Renal cortical epithelial cell (primary cell): ENCODE measurements at regions not wholly inside any gene's neighbourhood (a gene's known extent, or its start where the extent isn't known, plus 50 kb on each side); places are given as distances from the start of the nearest gene placed in this dataset.
A peak's percentile ranks its signal among the peaks of the same experiment; 100 is the strongest.
"Not testable (repeated sequence)": the region's sequence is repeated elsewhere in the genome, so short reads cannot be mapped to it uniquely, and the experiment has no call there.

Source experiments
- DNase-seq: peaks from one replicate; pipeline ENCODE4 v3.0.0-alpha.2; 2011; ENCODE audit warnings: low read depth

DNA sequence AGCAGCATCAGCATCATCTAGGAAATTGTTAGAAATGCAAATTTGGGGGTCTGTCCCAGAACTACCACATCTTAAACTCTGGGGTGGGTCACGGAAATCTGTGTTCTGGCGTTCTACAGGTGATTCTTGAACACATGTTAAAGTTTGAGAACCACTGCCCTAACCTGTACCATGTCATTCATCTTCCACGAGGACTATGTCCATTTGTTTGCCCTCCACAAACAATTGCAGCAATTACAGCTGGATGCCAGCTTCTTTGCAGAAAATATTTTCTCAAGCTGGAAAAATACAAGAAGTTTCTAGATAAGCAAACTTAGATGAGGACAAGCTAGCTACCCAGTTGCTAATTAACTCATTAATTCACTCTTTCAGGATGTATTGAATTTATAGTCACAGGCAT lies 54.1 kb downstream of the MAFB start:
- DNase-seq = no peak

DNA sequence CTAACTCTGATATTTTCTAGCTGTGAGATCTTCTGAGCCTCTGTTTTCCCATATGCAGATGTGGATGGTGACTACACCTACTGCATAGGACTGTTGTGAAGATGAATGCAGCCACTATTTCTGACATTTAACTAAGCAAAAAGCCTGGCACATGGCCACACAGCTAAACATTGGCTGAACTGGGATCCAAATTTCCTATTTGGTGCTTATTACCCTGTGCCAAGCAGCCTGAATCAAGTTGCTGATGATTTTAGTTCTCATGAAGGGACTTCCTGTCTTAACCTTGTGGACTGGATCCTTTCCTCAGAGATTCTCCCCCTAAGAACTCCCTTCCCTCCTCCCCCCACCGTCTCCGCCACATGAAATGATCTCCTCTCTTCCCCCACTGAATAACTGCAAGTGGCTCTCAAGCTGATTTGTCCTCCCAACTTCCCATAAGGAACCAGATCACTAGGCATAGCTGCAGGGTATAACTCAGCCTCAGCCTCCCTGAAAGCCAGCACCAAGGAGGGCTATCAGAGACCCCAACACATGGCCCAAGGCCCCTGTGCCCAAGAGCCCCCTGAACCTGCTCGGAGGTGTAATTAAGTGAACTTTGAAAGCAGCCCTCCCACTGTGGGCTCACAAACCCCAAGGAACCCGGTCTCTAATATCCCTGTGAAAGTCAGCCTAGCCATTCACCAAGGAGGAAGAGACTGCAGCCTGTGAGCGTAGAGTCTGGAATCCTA lies 55.7 kb downstream of the MAFB start:
- no peak for DNase-seq

DNA sequence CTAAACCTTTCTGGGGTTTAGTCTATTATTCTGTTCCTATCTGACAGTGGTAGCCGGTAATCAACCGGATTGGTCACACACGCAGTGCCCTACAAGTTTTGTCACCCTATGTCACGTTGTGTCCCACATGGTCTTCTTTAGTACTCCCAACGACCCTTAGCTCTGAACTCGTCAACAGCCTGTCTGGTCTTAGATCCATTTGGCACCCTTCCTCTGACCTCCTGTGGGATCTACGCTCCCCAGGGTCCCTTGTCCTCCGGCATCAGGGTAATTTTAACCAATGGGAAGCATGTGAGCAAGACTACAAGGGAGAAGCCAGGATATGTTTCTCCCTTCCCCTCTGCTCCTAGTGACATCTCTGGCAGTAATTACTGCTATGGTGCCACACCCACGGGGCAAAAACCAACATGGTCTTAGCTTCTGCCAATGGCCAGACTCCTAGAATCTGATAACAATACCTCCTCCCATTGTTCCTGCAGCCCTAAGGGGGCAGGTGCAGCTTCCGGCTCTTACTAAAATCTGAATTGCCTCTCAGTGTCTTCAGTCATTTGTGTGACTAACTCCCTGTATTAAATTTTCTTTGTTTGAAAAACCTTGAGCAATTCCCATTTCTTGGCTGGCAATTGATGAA lies 56.6 kb downstream of the MAFB start:
- DNase-seq = no peak

DNA sequence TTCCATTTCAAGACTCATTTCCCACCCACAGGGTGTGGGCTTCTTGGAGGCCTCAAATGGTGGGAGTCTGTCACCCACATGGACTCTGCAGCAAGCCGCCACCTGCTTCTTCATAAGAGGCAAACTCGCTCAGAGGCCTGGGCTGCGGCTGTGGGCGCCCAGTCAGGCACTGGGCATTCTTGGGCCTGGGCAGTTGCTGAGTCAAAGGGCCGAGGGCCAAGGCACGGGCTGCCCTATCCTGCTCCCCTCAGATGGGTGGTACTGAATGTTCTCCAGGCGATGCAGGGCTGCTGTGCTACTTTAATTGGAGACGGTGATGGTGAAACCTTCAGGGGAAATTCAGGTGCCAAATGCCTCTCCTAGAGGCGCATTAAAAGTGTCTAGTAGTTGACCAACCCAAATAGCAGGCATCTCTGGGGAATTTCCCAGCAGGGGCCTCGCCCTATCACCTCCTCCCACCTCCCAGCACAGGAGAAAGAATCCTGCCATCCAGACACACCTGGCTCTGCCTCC lies 57.9 kb downstream of the MAFB start:
- DNase-seq = no peak

DNA sequence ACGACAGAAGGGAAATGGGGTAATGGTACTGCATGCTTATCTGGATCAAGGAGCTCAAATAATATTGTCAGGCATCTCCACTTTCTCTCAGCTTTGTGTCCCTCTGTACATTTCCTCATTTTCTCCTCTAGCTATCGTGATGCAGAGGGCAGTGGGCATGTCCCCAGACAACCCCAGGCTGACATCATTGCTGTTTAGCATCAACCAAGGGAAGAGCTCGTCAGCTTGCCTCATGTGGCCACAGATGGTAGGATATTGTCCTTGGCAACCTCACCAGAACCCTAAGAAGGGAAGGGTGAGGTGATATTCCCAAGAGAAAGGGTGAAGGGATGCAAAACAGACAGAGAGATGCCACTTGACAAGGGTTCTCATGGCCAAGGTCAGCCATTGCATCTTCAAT lies 58.3 kb downstream of the MAFB start:
- no peak for DNase-seq

DNA sequence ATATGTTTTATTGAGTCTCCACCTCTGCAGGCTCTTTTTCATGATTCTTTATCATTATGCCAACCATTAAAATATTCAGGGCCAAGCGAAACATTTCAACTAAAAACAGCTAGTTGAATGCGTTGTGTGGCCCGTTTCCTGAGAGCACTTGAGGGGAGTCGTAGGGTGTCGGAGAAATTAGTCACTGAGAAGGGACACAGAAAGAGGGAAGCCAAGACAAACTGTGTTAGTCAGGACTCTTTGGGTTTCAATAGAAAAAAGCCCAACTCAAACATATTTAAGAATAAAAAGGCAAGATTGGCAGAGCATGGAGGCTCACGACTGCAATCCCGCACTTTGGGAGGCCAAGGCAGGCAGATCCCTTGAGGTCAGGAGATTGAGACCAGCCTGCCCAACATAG lies 58.9 kb downstream of the MAFB start:
- no peak for DNase-seq

DNA sequence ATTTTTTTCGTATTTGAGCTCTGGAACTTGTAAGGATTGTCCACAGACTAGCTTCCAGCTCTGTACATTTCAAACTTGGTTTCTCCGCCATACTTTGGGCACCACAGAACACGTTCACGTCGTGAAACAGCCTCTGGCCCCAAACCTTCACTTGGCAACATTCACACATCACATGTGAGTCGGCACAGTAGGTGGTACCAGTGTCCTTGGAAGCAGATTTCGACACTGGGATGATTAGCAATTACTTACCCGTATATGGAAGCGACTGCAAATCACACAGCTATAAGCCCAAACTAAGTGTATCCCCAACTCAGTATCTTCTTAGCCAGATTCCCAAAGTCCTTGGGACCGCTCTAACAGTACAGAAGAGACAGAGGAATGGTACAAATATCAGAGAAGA lies 60.2 kb downstream of the MAFB start:
- no peak for DNase-seq

DNA sequence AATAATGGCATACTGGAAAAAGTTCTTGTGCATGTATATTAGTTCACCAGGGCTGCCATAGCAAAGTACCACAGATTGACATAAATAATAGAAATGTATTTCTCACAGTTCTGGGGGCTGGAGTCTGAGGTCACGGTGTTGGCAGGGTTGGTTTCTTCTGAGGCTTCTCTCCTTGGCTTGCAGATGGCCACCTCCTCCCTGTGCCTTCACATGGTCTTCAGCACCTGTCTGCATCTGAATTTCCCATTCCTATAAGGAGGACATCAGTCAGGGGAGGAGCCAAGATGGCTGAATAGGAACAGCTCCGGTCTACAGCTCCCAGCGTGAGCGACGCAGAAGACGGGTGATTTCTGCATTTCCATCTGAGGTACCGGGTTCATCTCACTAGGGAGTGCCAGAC lies 70.0 kb downstream of the MAFB start:
- DNase-seq = not testable (repeated sequence)

DNA sequence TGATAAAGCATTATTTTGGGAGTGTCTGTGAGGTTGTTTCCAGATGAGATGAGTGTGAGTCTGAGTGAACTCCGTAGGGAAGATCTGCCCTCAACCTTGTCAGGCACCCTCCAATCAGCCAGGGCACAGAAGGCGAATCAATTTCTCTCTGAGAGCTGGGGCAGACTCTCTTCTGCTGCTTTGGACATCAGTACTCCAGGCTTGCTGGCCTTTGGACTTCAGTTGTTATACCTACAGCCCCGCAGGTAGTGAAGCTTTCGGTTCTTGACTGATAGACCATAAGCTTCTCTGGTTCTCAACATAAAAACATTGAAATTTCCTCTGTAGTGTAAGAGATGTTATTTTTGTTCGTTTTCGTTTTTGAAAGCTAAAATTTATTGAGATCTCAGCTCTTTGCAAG lies 71.4 kb downstream of the MAFB start:
- no peak for DNase-seq

DNA sequence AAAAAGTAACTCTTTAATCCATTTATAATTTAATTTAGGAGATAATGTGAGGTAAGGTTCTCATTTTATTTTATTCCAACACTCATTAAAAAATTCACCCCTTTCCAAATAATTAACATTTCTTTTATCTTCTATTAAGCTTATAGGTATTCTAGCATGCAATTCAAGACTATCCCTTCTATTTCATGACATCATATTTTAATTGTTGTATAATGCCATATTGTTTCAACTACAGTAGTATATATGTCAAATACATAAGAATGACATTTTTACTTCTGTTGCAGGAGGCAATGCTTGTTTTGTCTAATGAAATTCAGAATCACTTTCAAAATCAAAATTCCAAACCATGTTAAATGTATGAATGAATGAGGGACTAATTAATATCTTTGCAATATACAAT lies 76.2 kb downstream of the MAFB start:
- no peak for DNase-seq

DNA sequence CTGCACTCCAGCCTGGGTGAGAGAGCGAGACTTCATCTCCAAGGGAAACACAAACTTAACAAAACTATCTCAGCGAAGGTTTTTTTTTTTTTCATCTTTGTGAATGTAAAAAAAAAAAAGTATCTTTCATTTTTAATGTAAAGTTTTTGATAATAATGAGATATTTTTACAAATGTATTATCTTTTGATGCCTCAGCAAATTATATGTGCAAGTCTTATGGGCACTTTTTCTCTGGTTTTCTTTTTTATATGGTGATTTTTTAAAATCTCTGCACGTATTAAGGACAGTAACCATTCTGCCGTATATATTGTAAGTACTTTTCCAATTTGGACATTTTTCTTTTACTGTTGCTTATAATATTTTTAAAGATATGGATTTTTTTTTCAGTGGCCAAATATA lies 76.8 kb downstream of the MAFB start:
- no peak for DNase-seq

DNA sequence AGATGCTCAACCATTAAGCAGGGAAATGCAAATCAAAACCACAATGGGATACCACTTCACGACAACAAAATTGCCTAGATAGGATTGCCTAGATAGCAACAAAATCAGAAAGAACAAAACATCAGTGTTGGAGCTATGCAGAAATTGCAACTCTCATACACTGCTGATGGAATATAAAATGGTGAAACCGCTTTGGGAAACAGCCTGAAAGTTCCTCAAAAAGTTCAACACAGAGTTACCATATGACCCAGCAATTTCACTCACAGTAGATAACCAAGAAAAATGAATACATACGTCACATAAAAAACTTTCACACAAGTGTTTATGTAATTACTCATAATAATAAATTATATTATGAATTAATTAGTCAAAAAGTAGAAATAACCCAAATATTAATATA lies 78.3 kb downstream of the MAFB start:
- no peak for DNase-seq

DNA sequence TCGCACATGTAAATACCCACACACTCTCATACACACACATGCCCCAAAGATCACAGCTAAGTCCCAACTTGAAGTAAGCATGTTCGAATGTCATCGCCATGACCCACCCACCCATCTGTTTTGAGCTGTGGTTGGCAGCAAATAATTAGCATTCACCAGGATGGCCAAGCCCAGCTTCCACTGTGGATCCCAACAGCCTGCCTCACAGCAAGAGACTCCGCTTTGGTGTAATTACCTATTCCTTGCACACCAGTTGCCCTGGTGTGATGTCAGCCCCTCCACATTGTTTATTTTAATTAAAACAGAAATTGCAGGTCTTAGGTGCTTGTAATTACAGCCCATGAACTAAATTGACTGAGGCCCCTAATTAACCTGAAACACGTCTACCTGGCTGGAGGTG lies 81.1 kb downstream of the MAFB start:
- no peak for DNase-seq

DNA sequence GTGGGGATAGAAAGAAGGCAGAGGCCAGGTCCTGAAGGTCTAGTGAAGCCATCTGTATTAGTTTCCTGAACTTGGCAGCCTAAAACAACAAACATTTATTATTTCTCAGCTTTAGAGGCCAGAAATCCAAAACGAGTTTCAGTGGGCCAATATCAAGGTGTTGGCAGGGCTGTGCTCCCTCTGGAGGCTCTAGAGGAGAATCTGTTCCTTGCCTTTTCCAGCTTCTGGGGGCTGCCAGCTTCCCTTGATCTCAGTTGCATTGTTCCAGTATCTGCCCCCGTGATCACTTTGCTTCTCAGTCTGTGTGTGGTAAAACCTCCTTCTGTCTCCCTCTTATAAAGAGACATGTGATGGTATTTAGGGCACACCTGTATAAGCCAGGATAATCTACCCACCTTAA lies 82.4 kb downstream of the MAFB start:
- DNase-seq = no peak

DNA sequence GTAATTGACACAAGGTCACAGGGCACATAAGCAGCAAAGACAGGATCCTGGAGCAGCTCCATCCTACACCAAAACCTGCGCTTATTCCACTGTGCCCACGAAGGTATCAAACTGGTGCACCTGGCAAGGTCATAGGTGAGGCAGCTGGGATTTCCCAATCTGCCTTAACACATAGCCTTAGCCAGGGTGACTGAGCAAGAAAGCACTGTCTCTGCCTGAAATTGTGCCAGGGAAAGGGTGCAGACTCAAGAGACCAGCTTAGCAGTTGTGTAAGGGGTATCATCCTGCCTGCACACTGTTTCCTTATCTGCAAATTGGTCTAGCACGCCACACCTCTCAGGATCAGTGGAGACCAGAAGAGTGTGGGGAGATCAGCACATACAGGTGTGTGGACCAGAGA lies 82.8 kb downstream of the MAFB start:
- DNase-seq = no peak

DNA sequence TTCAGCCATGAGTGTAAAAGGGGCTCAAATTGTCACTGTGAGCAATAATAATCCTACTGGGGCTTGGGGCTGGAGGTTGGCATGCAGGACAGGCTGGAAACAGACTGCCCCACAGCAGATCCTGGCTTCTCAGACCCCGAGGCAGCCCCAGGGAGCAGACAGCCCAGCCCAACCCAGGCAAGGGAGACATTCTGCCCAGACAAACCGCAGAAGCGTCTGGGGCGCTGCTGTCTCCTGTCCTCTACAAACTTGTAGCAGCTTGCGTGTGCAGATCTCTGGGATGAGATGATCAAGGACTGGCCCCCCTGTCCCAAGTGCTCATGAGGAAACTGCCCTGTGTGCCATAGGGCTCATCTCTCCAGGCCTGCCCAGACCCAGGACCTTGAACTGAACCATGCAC lies 84.6 kb downstream of the MAFB start:
- DNase-seq = no peak

DNA sequence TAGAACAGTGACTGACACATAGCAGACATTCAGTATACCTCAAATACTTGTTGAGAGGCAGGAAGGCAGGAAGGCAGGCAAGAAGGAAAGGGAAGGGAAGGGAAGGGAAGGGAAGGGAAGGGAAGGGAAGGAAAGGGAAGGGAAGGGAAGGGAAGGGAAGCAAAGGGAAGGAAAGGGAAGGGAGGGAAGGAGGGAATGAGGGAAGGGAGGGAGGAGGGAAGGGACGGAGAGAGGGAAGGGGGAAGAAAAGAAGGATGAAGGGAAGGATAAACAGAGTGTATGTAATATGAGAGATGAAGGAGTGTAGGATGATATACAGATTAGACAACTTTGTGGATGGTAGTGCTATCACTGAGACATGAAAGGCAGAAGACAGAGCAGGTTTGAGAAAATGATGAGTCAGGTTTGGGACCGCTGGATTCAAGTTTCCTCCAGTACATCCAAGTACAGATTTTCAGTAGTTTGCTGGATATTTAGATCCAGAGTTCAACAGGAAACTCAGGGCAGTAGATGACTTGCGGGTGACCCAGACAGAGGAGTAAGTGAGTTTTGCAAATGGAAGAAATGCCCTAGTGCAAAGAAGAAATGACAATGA lies 85.9 kb downstream of the MAFB start:
- DNase-seq = no peak

DNA sequence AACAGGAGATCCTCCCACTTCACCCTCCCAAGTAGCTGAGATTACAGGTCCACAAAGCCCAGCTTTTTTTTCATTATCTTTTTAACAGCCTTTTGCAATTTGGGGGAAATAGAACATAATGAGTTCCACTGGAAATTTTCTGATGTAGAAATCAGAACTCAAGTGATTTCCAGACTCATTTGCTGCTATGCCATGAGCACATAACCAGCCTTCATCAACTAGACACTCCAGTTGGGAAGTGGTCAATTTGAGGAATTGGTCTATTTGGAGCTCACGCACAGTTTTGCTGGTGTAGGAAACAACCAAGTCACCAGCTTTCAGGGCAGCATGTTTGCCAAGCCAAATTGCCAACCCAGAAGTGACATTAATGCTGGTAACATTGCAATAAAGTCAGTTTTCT lies 86.7 kb downstream of the MAFB start:
- no peak for DNase-seq

DNA sequence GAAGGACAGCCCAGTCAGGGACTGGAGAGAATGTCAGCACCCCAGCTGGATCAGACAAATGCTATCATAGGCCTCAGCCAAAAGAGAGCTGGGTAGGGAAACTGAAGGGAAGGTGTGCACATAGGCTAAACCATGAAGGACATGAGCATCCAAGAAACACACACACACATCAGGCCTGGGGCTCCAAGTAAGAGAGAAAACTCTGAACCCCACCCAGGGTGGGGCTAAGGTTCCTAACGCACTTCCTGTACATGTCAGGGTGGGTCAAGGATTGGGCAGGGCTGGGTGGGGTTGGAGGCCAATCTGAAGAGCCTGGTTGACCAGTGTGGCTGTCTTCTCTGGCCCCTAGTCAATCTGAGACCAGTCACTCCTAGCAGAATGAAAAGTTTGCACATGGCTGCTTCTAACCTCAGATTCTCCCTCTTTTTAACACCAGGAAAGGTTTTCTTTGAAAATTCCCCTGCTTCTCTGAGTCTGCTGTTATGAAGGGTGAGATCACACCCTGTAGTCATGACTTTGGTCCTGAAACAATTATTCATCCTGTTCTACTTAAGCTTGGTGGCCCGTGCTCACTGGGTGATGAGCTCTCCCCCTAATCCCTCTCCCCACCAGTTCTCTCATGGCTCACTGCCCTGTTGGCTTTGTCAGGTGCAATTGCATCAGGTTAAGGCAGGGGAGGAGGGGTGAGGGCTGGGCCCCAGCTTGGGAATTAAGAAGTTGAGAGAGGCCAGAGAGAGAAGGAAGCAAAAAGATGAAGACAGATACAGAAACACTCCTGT lies 88.4 kb downstream of the MAFB start:
- peak; percentile 40 for DNase-seq

DNA sequence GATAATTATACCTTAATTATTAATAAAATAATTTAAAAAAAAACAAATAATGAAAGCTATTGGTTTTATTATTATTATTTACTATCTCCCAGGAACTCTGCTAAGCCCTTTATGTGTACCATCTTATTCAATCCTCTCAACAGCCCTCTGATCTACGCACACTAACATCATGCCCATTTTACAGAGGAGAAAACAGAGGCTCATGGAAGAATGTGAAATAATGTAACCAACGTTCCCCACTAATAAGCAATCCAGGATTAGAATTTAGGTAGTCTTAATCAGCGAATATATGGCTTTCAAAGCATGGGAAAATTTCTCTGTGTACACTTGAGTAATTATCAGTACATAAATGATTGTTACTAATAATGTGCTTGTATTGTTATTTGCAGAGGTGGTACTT lies 89.0 kb downstream of the MAFB start:
- DNase-seq = no peak

DNA sequence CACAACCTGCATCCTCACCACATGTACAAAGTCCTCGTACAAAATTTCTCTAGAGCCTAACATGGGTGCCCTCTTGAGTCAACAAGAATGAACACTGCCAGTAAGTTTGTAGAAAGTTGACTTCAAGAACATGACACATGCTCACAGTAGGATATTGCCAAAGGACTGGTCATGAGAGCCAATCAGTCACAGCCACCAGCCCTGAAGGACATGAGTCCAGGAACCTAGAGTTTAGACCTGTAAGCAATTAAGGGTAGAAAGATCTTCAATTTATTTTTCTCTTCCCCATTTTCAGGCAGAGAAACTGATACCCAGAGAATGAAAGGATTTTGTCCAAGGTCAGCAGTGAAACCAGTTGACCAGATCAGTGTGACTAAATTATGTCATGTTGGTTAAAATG lies 96.1 kb downstream of the MAFB start:
- DNase-seq = no peak

DNA sequence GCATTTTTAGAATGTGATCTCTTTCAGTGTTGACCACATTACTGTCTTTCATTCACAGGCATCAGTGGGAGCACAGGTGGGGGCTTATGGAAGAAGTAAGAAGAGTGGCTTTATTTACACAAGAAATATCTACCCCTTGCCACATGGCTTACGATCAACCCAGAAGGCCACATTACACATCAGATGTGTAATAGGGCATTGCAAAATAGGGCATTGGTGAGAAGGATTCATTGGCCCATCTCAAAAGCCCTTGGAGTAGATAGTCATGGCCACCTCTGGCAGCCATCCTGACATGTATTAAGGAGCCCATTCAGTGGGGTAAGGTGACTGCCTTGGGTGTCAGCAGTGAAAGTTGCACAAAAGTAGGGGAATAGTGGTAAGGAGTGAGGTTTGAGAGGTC lies 97.5 kb downstream of the MAFB start:
- DNase-seq = no peak

DNA sequence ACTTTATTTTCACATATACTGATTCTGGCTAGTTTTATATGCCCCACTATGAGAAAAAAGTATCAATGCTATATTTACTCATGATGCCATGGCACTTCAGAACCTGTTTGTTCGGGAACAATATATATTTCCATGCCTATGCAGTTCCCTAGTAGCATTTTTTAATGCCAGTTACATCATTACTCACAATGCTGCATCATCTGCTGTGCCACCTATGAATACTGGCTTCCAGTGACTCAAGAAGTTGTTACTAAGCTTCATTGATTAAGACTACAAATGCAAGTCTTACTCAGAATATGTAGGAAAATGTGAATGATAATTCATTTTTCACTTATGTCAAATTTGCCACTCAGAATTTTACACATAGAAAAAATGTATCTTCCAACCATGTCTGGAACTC lies 97.9 kb downstream of the MAFB start:
- no peak for DNase-seq
